Retinal pigment epithelial cell (primary cell): ENCODE measurements at regions not wholly inside any gene's neighbourhood (a gene's known extent, or its start where the extent isn't known, plus 50 kb on each side); places are given as distances from the start of the nearest gene placed in this dataset.

ENCODE experiments used
- DNase-seq: peaks from one replicate; pipeline ENCODE4 v3.0.0-alpha.2; 2010; ENCODE audit warnings: low read depth
- H3K4me3 ChIP-seq: 2 replicates; pipeline ENCODE4 v1.5.1; 2011; ENCODE audit warnings: mild to moderate bottlenecking, low read length, control low read depth, moderate library complexity
- TF ChIP-seq, protein P1 (sequence below): conservative IDR thresholded peaks from 2 replicates; pipeline ENCODE4 v1.5.1; 2011; ENCODE audit warnings: low read depth, low read length, control low read depth, inconsistent platforms

DNA sequence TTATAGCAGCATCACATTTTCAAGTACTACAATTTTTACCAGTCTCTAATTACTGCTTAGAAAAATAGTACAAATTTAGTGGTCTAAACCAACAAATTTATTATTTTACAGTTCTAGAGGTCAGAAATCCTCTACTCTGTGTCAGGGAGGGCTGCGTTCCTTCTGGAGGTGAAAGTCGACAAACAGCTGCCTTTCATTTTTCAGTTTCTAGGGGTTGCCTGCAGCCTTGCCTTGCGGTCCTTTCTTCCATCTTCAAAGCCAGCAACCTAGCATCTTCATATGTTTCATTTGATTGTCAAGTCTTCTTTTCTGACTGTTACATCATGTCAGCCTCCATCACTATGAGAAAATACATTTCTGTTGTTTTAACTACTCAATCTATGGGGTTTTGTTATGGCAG is 1022.1 kb downstream of the CDH18 start:
- no peak overlapping the region for H3K4me3 ChIP-seq
- TF ChIP-seq, protein P1, sequence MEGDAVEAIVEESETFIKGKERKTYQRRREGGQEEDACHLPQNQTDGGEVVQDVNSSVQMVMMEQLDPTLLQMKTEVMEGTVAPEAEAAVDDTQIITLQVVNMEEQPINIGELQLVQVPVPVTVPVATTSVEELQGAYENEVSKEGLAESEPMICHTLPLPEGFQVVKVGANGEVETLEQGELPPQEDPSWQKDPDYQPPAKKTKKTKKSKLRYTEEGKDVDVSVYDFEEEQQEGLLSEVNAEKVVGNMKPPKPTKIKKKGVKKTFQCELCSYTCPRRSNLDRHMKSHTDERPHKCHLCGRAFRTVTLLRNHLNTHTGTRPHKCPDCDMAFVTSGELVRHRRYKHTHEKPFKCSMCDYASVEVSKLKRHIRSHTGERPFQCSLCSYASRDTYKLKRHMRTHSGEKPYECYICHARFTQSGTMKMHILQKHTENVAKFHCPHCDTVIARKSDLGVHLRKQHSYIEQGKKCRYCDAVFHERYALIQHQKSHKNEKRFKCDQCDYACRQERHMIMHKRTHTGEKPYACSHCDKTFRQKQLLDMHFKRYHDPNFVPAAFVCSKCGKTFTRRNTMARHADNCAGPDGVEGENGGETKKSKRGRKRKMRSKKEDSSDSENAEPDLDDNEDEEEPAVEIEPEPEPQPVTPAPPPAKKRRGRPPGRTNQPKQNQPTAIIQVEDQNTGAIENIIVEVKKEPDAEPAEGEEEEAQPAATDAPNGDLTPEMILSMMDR: no peak
- no peak for DNase-seq

DNA sequence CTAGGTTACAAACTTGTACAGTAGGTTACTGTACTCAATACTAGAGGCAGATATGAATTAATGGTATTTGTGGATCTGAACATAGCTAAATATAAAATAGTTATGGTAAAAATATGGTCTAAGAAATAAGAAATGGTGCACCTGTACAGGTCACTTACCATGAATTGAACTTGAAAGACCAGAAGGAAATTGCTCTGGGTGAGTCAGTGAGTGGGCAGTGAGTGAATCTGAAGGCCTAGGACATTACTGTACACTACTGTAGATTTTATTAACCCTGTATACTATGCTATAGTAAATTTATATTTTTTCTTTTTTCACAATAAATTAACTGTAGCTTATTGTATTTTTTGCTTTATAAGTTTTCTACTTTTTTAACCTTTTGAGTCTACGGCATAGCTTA is 1020.4 kb downstream of the CDH18 start:
- TF ChIP-seq, protein P1: no peak

DNA sequence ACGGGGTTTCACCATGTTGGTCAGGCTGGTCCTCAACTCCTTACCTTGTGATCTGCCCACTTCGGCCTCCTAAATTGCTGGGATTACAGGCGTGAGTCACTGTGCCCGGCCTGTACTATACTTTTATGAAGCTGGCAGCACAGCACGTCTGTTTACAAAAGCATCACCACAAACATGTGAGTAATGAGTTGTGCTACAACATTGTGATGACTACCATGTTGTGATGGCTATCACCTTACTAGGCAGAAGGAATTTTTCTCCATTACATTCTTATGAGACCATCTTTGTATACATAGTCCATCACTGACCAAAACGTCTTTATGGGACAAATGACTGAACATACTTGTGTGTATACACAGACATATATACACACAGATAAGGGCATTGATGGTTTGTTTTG is 1019.0 kb downstream of the CDH18 start:
- TF ChIP-seq, protein P1: no peak
- no peak overlapping the region for H3K4me3 ChIP-seq
- DNase-seq: no peak

More for the DNA sequence above, 1020.4 kb downstream of the CDH18 start:
- no peak for DNase-seq
- no peak overlapping the region for H3K4me3 ChIP-seq

DNA sequence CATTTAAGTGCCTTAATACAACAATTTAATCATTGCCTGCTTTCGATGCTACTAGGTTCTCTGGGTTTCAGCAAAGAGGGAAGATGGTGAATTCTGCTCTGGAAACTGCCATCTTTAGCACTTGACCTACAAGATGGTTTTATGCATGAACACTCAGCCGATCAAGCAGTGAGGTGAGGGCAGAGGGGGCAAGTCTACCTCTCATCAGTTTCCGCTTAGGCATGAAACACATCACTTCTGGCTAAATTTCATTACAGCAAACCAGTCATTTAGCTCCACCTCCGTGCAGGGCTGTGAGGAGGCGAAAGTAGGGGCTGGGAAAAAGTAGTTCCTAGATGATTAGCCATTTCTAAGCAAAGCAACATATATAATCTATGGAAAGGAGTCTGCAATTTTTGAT is 1018.0 kb downstream of the CDH18 start:
- no peak for DNase-seq
- TF ChIP-seq, protein P1: no peak
- H3K4me3 ChIP-seq: no peak overlapping the region

DNA sequence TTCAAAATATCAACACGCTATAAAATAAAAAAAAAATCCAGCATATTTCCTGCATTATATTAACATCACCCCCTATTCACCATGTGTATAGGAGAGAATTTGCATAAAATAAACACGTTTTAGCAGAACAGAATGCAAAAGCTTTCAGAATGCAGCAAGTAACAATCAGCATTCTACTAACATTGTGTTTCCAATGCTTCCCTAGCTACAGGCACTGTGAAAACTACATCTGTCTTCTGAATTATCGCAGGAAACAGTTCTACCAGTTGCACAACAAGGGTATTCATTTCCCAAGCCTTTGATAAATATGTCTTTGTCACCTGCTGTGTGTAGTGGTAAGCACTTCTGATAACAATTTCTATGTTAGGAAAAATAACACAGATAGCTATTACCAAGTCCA is 1015.8 kb downstream of the CDH18 start:
- no peak for DNase-seq
- no peak overlapping the region for H3K4me3 ChIP-seq
- TF ChIP-seq, protein P1: no peak

DNA sequence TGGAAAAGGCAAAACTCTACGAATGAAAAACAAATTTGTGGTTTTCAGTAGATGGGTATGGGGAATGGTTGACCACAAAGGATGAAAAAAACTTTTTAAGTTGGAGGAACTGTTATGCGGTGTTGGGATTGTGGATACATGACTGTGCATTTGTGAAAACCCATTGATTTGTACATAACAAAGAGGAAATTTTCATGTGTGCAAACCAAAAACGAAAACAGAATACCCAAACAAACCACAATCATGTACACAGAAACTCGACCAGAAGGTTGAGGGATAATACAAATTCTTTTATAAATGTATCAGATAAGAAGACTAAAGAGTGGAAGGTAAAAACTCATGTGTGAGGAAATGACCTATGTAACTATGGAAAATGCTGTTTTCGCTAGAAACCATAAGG is 1012.4 kb downstream of the CDH18 start:
- DNase-seq: no peak
- TF ChIP-seq, protein P1: no peak
- H3K4me3 ChIP-seq: no peak overlapping the region

DNA sequence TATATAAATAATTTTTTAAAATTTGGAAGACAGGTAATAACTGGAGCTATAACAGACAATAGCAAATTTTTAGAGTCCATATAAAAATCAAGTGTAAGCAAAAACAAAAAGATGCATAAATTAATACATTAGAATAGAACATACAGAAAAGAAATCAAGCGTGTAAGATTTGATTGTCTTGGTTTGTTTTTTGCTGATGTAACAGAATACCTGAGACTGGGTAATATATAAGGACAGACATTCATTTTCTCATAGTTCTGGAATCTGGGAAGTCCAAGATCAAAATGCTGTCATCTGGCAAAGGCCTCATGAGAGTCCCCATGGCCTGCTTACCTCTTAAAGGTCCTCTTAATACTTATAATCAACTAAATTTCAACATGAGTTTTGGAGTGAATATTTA is 1010.1 kb downstream of the CDH18 start:
- no peak for DNase-seq
- TF ChIP-seq, protein P1: no peak
- H3K4me3 ChIP-seq: no peak overlapping the region
